Stomach (tissue), 8 donors: ENCODE measurements at regions not wholly inside any gene's neighbourhood (a gene's known extent, or its start where the extent isn't known, plus 50 kb on each side); places are given as distances from the start of the nearest gene placed in this dataset.
"Not testable (repeated sequence)": the region's sequence is repeated elsewhere in the genome, so short reads cannot be mapped to it uniquely, and the experiment has no call there.

ENCODE experiments used
- DNase-seq, 2 donors: peaks; one replicate each; pipeline versions ENCODE4 v3.0.0 to v3.0.0-alpha.2; 2013 to 2019
- H3K27ac ChIP-seq, 5 donors: fragments of 200-600 bp in 4 of 5; sonication (generic) in 4 of 5; one replicate each; pipeline ENCODE4 v1.5.1; 2013 to 2019; ENCODE audit warnings: mild to moderate bottlenecking in 1 of 5, moderate library complexity in 1 of 5
- H3K27me3 ChIP-seq, 3 donors: fragments of 200-600 bp; sonication (generic); one replicate each; pipeline ENCODE4 v1.5.1; 2017 to 2019; ENCODE audit warnings: mixed run types in 1 of 3
- H3K36me3 ChIP-seq, 4 donors: fragments of 200-600 bp; sonication (generic); 1 replicate in 3 of 4; 2 replicates in 1 of 4; pipeline ENCODE4 v1.5.1; 2016 to 2019
- H3K4me1 ChIP-seq, 4 donors: fragments of 200-600 bp; sonication (generic); one replicate each; pipeline ENCODE4 v1.5.1; 2016 to 2019
- H3K4me3 ChIP-seq, 4 donors: fragments of 200-600 bp; sonication (generic) in 3 of 4; one replicate each; pipeline ENCODE4 v1.5.1; 2016 to 2019; ENCODE audit warnings: mild to moderate bottlenecking in 1 of 4
- H3K9me3 ChIP-seq, 4 donors: fragments of 200-600 bp; sonication (generic); one replicate each; pipeline ENCODE4 v1.5.1; 2016 to 2019
- CTCF ChIP-seq, 7 experiments: fragments of 450-650 bp in 4 of 7; fragments of 200-600 bp in 3 of 7; sonication (generic) in 3 of 7; IDR thresholded peaks; one replicate each; pipeline ENCODE4 v1.5.1; 2016 to 2019; ENCODE audit warnings: antibody characterized with exemption in 7 of 7, control low read depth in 2 of 7, mild to moderate bottlenecking in 1 of 7
- EP300 ChIP-seq: sonication (generic); formaldehyde crosslinking; IDR thresholded peaks from one replicate; pipeline ENCODE4 v1.6.1; 2017; ENCODE audit warnings: antibody characterized with exemption
- POLR2A ChIP-seq, 4 donors: fragments of 450-650 bp; IDR thresholded peaks; one replicate each; pipeline ENCODE4 v1.6.1; 2016; ENCODE audit warnings: antibody characterized with exemption in 4 of 4, control low read depth in 2 of 4, mild to moderate bottlenecking in 1 of 4, moderate library complexity in 1 of 4
- POLR2AphosphoS5 ChIP-seq, 3 donors: sonication (generic); formaldehyde crosslinking; IDR thresholded peaks; one replicate each; pipeline ENCODE4 v1.6.1; 2016; ENCODE audit warnings: antibody characterized with exemption in 3 of 3
- WGBS, 5 donors: extraction: QIAGEN DNeasy Blood & Tissue Kit in 3 of 5; methylation state at CpG; one replicate each; pipeline versions ENCODE4 v1.1.5 to v1.1.7; 2013 to 2018; 5-methylcytosine and 5-hydroxymethylcytosine counted together
- intact Hi-C: fragments of 100-400 bp; cut with DNase I; formaldehyde crosslinking; loops from one replicate; pipeline ENCODE4 v1.15.1; 2023; ENCODE audit warnings: low total_unique reads
- donor health status: healthy with polysubstance abuse.
- donor health status: Bipolar disorder and iron deficiency.
- donor health status: healthy.

- H3K36me3 ChIP-seq, result no peaks in the 10 kb centered on the region
- H3K4me1 ChIP-seq, result peaks cover 0 to 14% (median 0%) of the 10 kb centered on the region in 4 donors
- no peak for DNase-seq
- no peaks in the 10 kb centered on the region for H3K27me3 ChIP-seq
- peaks cover 0 to 6% (median under 1%) of the 10 kb centered on the region in 4 donors for H3K9me3 ChIP-seq
- intact Hi-C loops, result no loop called here
- WGBS, 5 donors, result 56 to 90% (median 62%) methylated on average over 3 of the region's 3 CpGs
- no peak for TF ChIP-seq CTCF (IDR thresholded peaks at IDR 0.05)
- no peak for TF ChIP-seq POLR2AphosphoS5 (IDR thresholded peaks at IDR 0.05)
- TF ChIP-seq POLR2A (IDR thresholded peaks at IDR 0.05), result no peak
- TF ChIP-seq EP300, result no peak
- no peak overlapping the region for H3K4me3 ChIP-seq
- H3K27ac ChIP-seq, result no peak overlapping the region
Observed at GRCh38 chr6:165767228-165767627, 104.2 kb upstream of the PDE10A start.

- H3K36me3 ChIP-seq, result no peaks in the 10 kb centered on the region
- WGBS, 5 donors, result 25 to 33% (median 28%) methylated on average over 4 of the region's 4 CpGs
- intact Hi-C loops, result no loop called here
Observed at GRCh38 chr6:165766457-165766856, 103.4 kb upstream of the PDE10A start.

GRCh38 chr6:165766026-165766425, 103.0 kb upstream of the PDE10A start:
- H3K9me3 ChIP-seq, result peaks cover 0 to 7% (median 5%) of the 10 kb centered on the region in 4 donors
- H3K4me3 ChIP-seq, result no peak overlapping the region
- no peaks in the 10 kb centered on the region for H3K36me3 ChIP-seq
- DNase-seq, result no peak
- TF ChIP-seq POLR2A (IDR thresholded peaks at IDR 0.05) (no peak), CTCF (IDR thresholded peaks at IDR 0.05) (no peak), POLR2AphosphoS5 (IDR thresholded peaks at IDR 0.05) (no peak), EP300 (no peak)
- H3K4me1 ChIP-seq, result peaks cover 0 to 14% (median 0%) of the 10 kb centered on the region in 4 donors
- no peaks in the 10 kb centered on the region for H3K27me3 ChIP-seq
- H3K27ac ChIP-seq, result no peak overlapping the region
- WGBS, 5 donors, result 77 to 82% (median 80%) methylated on average over 7 of the region's 7 CpGs
- intact Hi-C loops, result no loop called here

More at GRCh38 chr6:165766457-165766856, 103.4 kb upstream of the PDE10A start:
- Histone ChIP-seq H3K9me3 (peaks cover 0 to 7% (median 5%) of the 10 kb centered on the region in 4 donors), H3K27me3 (no peaks in the 10 kb centered on the region), H3K27ac (no peak overlapping the region), H3K4me1 (peaks cover 0 to 14% (median 0%) of the 10 kb centered on the region in 4 donors), H3K4me3 (no peak overlapping the region)
- peak in 1 of 2 donors; percentile 34 for DNase-seq
- TF ChIP-seq EP300, result no peak
- TF ChIP-seq POLR2AphosphoS5 (IDR thresholded peaks at IDR 0.05), result no peak
- no peak for TF ChIP-seq POLR2A (IDR thresholded peaks at IDR 0.05)
- TF ChIP-seq CTCF (IDR thresholded peaks at IDR 0.05), result no peak

GRCh38 chr6:165765256-165765655, 102.2 kb upstream of the PDE10A start:
- H3K27me3 ChIP-seq, intact Hi-C loops: not testable (repeated sequence)
- WGBS, 5 donors, result 77 to 95% (median 91%) methylated on average over 6 to 22 of the region's 33 CpGs

GRCh38 chr6:165762876-165763275, 99.8 kb upstream of the PDE10A start:
- 83 to 85% (median 83%) methylated on average over 6 of the region's 6 CpGs for WGBS, 5 donors
- TF ChIP-seq EP300 (no peak), POLR2A (IDR thresholded peaks at IDR 0.05) (no peak)

More at GRCh38 chr6:165765256-165765655, 102.2 kb upstream of the PDE10A start:
- not testable (repeated sequence) for H3K27ac ChIP-seq, DNase-seq, H3K36me3 ChIP-seq, H3K9me3 ChIP-seq, H3K4me3 ChIP-seq
- H3K4me1 ChIP-seq, result peaks cover 0 to 13% (median 0%) of the 10 kb centered on the region in 4 donors

More at GRCh38 chr6:165762876-165763275, 99.8 kb upstream of the PDE10A start:
- no peak for DNase-seq
- Histone ChIP-seq H3K4me3 (no peak overlapping the region), H3K27me3 (no peaks in the 10 kb centered on the region), H3K27ac (no peak overlapping the region), H3K9me3 (peaks cover 0 to 7% (median 5%) of the 10 kb centered on the region in 4 donors), H3K36me3 (no peaks in the 10 kb centered on the region), H3K4me1 (no peaks in the 10 kb centered on the region)
- intact Hi-C loops, result no loop called here
